IMR-90 (cell line): ENCODE measurements at regions not wholly inside any gene's neighbourhood (a gene's known extent, or its start where the extent isn't known, plus 50 kb on each side); places are given as distances from the start of the nearest gene placed in this dataset.

ENCODE experiments used
- ATAC-seq: fragments of 200-7000 bp; cut with Tn5 transposase; 2 replicates; pipeline ENCODE4 v1.9.1; 2020; ENCODE audit warnings: low read depth, mild to moderate bottlenecking, moderate library complexity
- BruUV-seq: library from RNA; stranded (reverse); fragments of 400-500 nt; replicated peaks from 2 replicates; lab custom pipeline; 2021; lab: Mats Ljungman, UMichigan
- CTCF ChIA-PET: fragments of 300-600 bp; formaldehyde crosslinking; extraction: SDS; loops from one replicate; lab custom pipeline; 2021; ENCODE audit warnings: antibody characterized with exemption; lab: Yijun Ruan, JAX
- POLR2A ChIA-PET: fragments of 300-600 bp; sonication (Branson Sonifier 250); formaldehyde crosslinking; loops from one replicate; lab custom pipeline; 2022; ENCODE audit warnings: antibody characterized with exemption; ENCODE audit not compliant: unreplicated experiment; lab: Charles Lee
- DNase-seq: peaks from one replicate; pipeline ENCODE4 v3.0.0; 2013
- H2AFZ ChIP-seq: replicated peaks from 2 replicates; pipeline ENCODE3; 2013; ENCODE audit warnings: low read length, mild to moderate bottlenecking; ENCODE audit not compliant: poor library complexity
- H2AK5ac ChIP-seq: 2 replicates; pipeline ENCODE4 v1.6.1; 2013; ENCODE audit warnings: low read depth, low read length, inconsistent platforms
- H2AK9ac ChIP-seq: replicated peaks from 2 replicates; pipeline ENCODE3; 2013; ENCODE audit warnings: mild to moderate bottlenecking, low read depth, low read length, moderate library complexity; ENCODE audit not compliant: poor library complexity
- H2BK120ac ChIP-seq: 2 replicates; pipeline ENCODE4 v1.6.1; 2013; ENCODE audit warnings: low read depth, low read length, inconsistent platforms
- H2BK15ac ChIP-seq: 3 replicates; pipeline ENCODE4 v1.6.1; 2013; ENCODE audit warnings: low read depth, low read length, inconsistent platforms
- H2BK20ac ChIP-seq: 2 replicates; pipeline ENCODE4 v1.6.1; 2013; ENCODE audit warnings: low read depth, mild to moderate bottlenecking, inconsistent platforms, low read length, moderate library complexity
- H2BK5ac ChIP-seq: 2 replicates; pipeline ENCODE4 v1.6.1; 2013; ENCODE audit warnings: mild to moderate bottlenecking, low read depth, low read length, inconsistent platforms; ENCODE audit not compliant: poor library complexity, severe bottlenecking
- H3K14ac ChIP-seq: replicated peaks from 2 replicates; pipeline ENCODE4 v1.6.1; 2013; ENCODE audit warnings: low read depth, low read length, inconsistent platforms
- H3K18ac ChIP-seq: 2 replicates; pipeline ENCODE4 v1.6.1; 2013; ENCODE audit warnings: low read depth, low read length, control low read depth
- H3K23ac ChIP-seq: 2 replicates; pipeline ENCODE4 v1.6.1; 2013; ENCODE audit warnings: low read depth, low read length, inconsistent platforms
- H3K27ac ChIP-seq: 2 replicates; pipeline ENCODE4 v1.5.1; 2013; ENCODE audit warnings: mild to moderate bottlenecking, control low read depth, low read length; ENCODE audit not compliant: insufficient read depth
- H3K27me3 ChIP-seq: 2 replicates; pipeline ENCODE4 v1.6.1; 2013; ENCODE audit warnings: low read length; ENCODE audit not compliant: control insufficient read depth, insufficient read depth
- H3K36me3 ChIP-seq: 2 replicates; pipeline ENCODE4 v1.6.1; 2013; ENCODE audit warnings: low read length, mixed read lengths; ENCODE audit not compliant: control insufficient read depth, insufficient read depth
- H3K4ac ChIP-seq: 2 replicates; pipeline ENCODE4 v1.6.1; 2013; ENCODE audit warnings: low read depth, low read length, inconsistent platforms
- H3K4me1 ChIP-seq: 2 replicates; pipeline ENCODE4 v1.6.1; 2013; ENCODE audit warnings: low read length, mixed read lengths; ENCODE audit not compliant: control insufficient read depth, insufficient read depth
- H3K4me2 ChIP-seq: 2 replicates; pipeline ENCODE4 v1.6.1; 2013; ENCODE audit warnings: low read depth, mild to moderate bottlenecking, control low read depth, low read length, moderate library complexity
- H3K4me3 ChIP-seq: 2 replicates; pipeline ENCODE4 v1.5.1; 2013; ENCODE audit warnings: low read depth, mild to moderate bottlenecking, control low read depth, low read length, moderate library complexity; ENCODE audit not compliant: insufficient read depth
- H3K56ac ChIP-seq: 2 replicates; pipeline ENCODE4 v1.6.1; 2013; ENCODE audit warnings: low read length, inconsistent platforms; ENCODE audit not compliant: insufficient read depth; ENCODE audit errors: extremely low read depth
- H3K79me1 ChIP-seq, 2 experiments: 2 replicates each; pipeline ENCODE4 v1.6.1; 2013; ENCODE audit warnings: low read length in 2 of 2, inconsistent platforms in 1 of 2, low read depth in 1 of 2
- H3K9ac ChIP-seq: 2 replicates; pipeline ENCODE4 v1.6.1; 2013; ENCODE audit warnings: low read depth, low read length, control low read depth
- H3K9me1 ChIP-seq: 2 replicates; pipeline ENCODE4 v1.6.1; 2013; ENCODE audit warnings: low read length, inconsistent platforms; ENCODE audit not compliant: insufficient read depth
- H3K9me3 ChIP-seq: 2 replicates; pipeline ENCODE4 v1.6.1; 2013; ENCODE audit warnings: low read length; ENCODE audit not compliant: control insufficient read depth, insufficient read depth
- H4K20me1 ChIP-seq: 2 replicates; pipeline ENCODE4 v1.6.1; 2013; ENCODE audit warnings: low read length, inconsistent platforms; ENCODE audit not compliant: insufficient read depth
- H4K5ac ChIP-seq: 2 replicates; pipeline ENCODE4 v1.6.1; 2013; ENCODE audit warnings: mild to moderate bottlenecking, low read depth, low read length, control low read depth
- H4K8ac ChIP-seq, 2 experiments: 2 replicates each; pipeline ENCODE4 v1.6.1; 2013; ENCODE audit warnings: low read depth in 2 of 2, low read length in 2 of 2, control low read depth in 1 of 2, inconsistent platforms in 1 of 2
- H4K91ac ChIP-seq: 2 replicates; pipeline ENCODE4 v1.6.1; 2013; ENCODE audit warnings: low read depth, low read length, inconsistent platforms; ENCODE audit not compliant: insufficient read depth
- BHLHE40 ChIP-seq: fragments of 150-350 bp; IDR thresholded peaks from 2 replicates; pipeline ENCODE4 v1.6.1; 2016; ENCODE audit warnings: mild to moderate bottlenecking, low read depth, low read length
- CEBPB ChIP-seq: IDR thresholded peaks from 2 replicates; pipeline ENCODE4 v1.6.1; 2012; ENCODE audit warnings: low read depth, low read length, improper control_type of control experiment
- CHD1 ChIP-seq: IDR thresholded peaks from 2 replicates; pipeline ENCODE4 v1.6.1; 2012; ENCODE audit warnings: low read depth, low read length, improper control_type of control experiment
- CTCF ChIP-seq: conservative IDR thresholded peaks from 2 replicates; pipeline ENCODE4 v1.5.1; 2012; ENCODE audit warnings: mild to moderate bottlenecking, low read depth, low read length, improper control_type of control experiment
- FOS ChIP-seq: fragments of 150-350 bp; IDR thresholded peaks from 2 replicates; pipeline ENCODE4 v1.6.1; 2016; ENCODE audit warnings: low read depth, low read length
- MAFK ChIP-seq: IDR thresholded peaks from 2 replicates; pipeline ENCODE4 v1.6.1; 2012; ENCODE audit warnings: low read depth, low read length, improper control_type of control experiment
- MAZ ChIP-seq: IDR thresholded peaks from 2 replicates; pipeline ENCODE4 v1.6.1; 2012; ENCODE audit warnings: low read depth, mild to moderate bottlenecking, low read length, improper control_type of control experiment, moderate library complexity, borderline replicate concordance
- MXI1 ChIP-seq: IDR thresholded peaks from 2 replicates; pipeline ENCODE4 v1.6.1; 2012; ENCODE audit warnings: low read depth, mild to moderate bottlenecking, low read length, moderate library complexity, borderline replicate concordance
- NFE2L2 ChIP-seq: fragments of 150-350 bp; IDR thresholded peaks from 2 replicates; pipeline ENCODE4 v1.6.1; 2016; ENCODE audit warnings: low read depth, mild to moderate bottlenecking, low read length
- POLR2A ChIP-seq: IDR thresholded peaks from 2 replicates; pipeline ENCODE4 v1.6.1; 2012; ENCODE audit warnings: mild to moderate bottlenecking, low read depth, low read length
- RAD21 ChIP-seq: IDR thresholded peaks from 2 replicates; pipeline ENCODE4 v1.6.1; 2012; ENCODE audit warnings: low read length, improper control_type of control experiment
- RCOR1 ChIP-seq: IDR thresholded peaks from 2 replicates; pipeline ENCODE4 v1.6.1; 2012; ENCODE audit warnings: mild to moderate bottlenecking, low read length, improper control_type of control experiment; ENCODE audit not compliant: insufficient replicate concordance
- RFX5 ChIP-seq: IDR thresholded peaks from 2 replicates; pipeline ENCODE4 v1.8.0; 2012; ENCODE audit warnings: low read depth, mild to moderate bottlenecking, low read length, moderate library complexity
- SMC3 ChIP-seq: fragments of 150-350 bp; IDR thresholded peaks from 2 replicates; pipeline ENCODE4 v1.6.1; 2016; ENCODE audit warnings: low read depth, mild to moderate bottlenecking, antibody characterized with exemption, low read length, moderate library complexity
- dilution Hi-C: fragments of 300-500 bp; cut with HindIII; formaldehyde crosslinking; loops from one replicate; pipeline ENCODE4 v1.14.3; 2018; ENCODE audit warnings: low sequenced_read_pairs; ENCODE audit not compliant: unreplicated experiment
- in situ Hi-C: fragments of 300-500 bp; cut with MboI; formaldehyde crosslinking; loops from 3 replicates; pipeline ENCODE4 v1.14.3; 2019; ENCODE audit warnings: low sequenced_read_pairs, inconsistent platforms, mixed read lengths
- intact Hi-C: fragments of 100-400 bp; cut with micrococcal nuclease; formaldehyde crosslinking; loops from 2 replicates; pipeline ENCODE4 v1.10.0; 2022
- TF ChIP-seq, protein P1 (sequence below): fragments of 150-350 bp; IDR thresholded peaks from 2 replicates; pipeline ENCODE4 v1.6.1; 2017; ENCODE audit warnings: mild to moderate bottlenecking, antibody characterized with exemption, low read length, low read depth

DNA sequence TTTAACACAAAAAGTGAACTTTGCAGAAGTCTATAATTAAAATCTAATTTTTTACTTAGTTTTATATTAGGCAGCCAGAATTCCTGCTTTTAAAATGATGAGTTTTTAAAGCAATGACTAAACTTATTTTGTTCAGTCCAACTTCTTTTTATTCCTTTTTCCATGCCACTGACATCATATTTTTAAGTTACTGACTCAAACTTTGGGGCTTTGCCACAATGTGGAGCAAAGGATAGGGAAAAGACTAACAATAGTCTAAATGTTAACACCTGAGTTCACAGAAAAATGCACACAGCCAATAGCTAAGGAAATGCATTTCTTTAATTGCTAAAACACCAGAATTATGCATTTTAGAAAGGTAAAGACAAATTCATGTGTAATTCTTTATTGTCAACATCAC, 647.6 kb upstream of the DPPA4 start:
- Histone ChIP-seq H3K56ac (no peak overlapping the region), H2AFZ (no peak overlapping the region), H3K27ac (no peak overlapping the region), H2BK120ac (no peak overlapping the region), H3K14ac (no peak overlapping the region), H2BK5ac (no peak overlapping the region), H3K18ac (no peak overlapping the region), H3K4me2 (no peak overlapping the region), H3K9me3 (no peaks in the 10 kb centered on the region), H4K91ac (no peak overlapping the region), H3K9me1 (no peaks in the 10 kb centered on the region), H3K4me1 (no peaks in the 10 kb centered on the region), H4K20me1 (no peaks in the 10 kb centered on the region), H3K23ac (no peak overlapping the region), H3K9ac (no peak overlapping the region), H2AK5ac (no peak overlapping the region), H3K27me3 (no peaks in the 10 kb centered on the region), H2BK20ac (no peak overlapping the region), H3K4ac (no peak overlapping the region), H4K5ac (no peak overlapping the region), H3K79me1 (no peaks in the 10 kb centered on the region), H2BK15ac (no peak overlapping the region), H4K8ac (no peak overlapping the region), H3K4me3 (no peak overlapping the region), H3K36me3 (no peaks in the 10 kb centered on the region), H2AK9ac (no peak overlapping the region)
- in situ Hi-C loops (no loop called here), dilution Hi-C loops (no loop called here), intact Hi-C loops (no loop called here)
- ChIA-PET POLR2A (no interaction called here), CTCF (no interaction called here)
- no TSS peak for BruUV-seq
- TF ChIP-seq BHLHE40 (no peak), RAD21 (no peak), CHD1 (no peak), MXI1 (no peak), MAZ (no peak), FOS (no peak), RFX5 (no peak), CTCF (no peak), SMC3 (no peak), POLR2A (no peak), NFE2L2 (no peak), CEBPB (no peak), MAFK (no peak), RCOR1 (no peak)
- TF ChIP-seq, protein P1, sequence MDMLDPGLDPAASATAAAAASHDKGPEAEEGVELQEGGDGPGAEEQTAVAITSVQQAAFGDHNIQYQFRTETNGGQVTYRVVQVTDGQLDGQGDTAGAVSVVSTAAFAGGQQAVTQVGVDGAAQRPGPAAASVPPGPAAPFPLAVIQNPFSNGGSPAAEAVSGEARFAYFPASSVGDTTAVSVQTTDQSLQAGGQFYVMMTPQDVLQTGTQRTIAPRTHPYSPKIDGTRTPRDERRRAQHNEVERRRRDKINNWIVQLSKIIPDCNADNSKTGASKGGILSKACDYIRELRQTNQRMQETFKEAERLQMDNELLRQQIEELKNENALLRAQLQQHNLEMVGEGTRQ, result no peak
- DNase-seq (no peak), ATAC-seq (no peak)
